ENCODE measurements at regions not wholly inside any gene's neighbourhood (a gene's known extent, or its start where the extent isn't known, plus 50 kb on each side); places are given as distances from the start of the nearest gene placed in this dataset.

DNA sequence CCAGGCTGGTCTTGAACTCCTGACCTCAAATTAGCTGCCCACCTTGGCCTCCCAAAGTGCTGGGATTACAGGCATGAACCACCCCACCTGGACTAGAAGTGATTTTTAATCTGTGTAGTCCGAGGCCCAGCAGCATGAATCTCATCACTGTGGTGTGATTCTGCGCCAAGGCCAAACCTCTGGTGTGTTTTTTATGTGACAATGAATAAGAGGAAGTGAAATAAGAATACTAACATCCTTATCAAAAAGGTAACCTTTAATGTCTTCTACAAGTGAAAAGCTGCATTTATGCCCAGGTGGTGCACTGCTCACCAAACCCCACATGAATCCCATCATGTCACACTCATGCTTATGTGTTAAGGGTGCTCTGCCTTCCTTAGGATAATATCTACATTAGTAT lies 77.1 kb upstream of the OR9Q1 start:
- no peak overlapping the region for H3K27ac ChIP-seq (ENCODE audit: insufficient read length, low read depth, low read length)

More for the DNA sequence above, 77.1 kb upstream of the OR9Q1 start:
- Histone ChIP-seq H3K79me1 (ENCODE audit: insufficient read depth, low read depth, low read length, poor library complexity, severe bottlenecking) (no peaks in the 10 kb centered on the region), H3K9me3 (ENCODE audit: control insufficient read depth, low read depth, low read length) (no peaks in the 10 kb centered on the region), H3K23ac (ENCODE audit: insufficient read length, low read depth, low read length) (no peak overlapping the region), H3K56ac (ENCODE audit: insufficient read length, low read depth, low read length) (no peak overlapping the region), H2BK120ac (ENCODE audit: low read depth, low read length, poor library complexity, severe bottlenecking) (no peak overlapping the region), H2BK5ac (ENCODE audit: insufficient read length, low read length) (no peak overlapping the region), H2BK12ac (ENCODE audit: insufficient read length, low read depth, low read length) (no peak overlapping the region), H3K4me2 (ENCODE audit: insufficient read depth, insufficient read length, low read length) (no peak overlapping the region), H3K4me1 (ENCODE audit: insufficient read depth, low read length) (no peaks in the 10 kb centered on the region), H2AFZ (ENCODE audit: low read length) (no peak overlapping the region), H4K91ac (ENCODE audit: insufficient read length, low read depth, low read length) (no peak overlapping the region), H3K9ac (ENCODE audit: extremely low read depth, insufficient read length, low read length) (no peak overlapping the region), H2AK5ac (ENCODE audit: insufficient read length, low read length) (no peak overlapping the region), H4K8ac (replicated peaks; ENCODE audit: insufficient read length, low read depth, low read length) (no peak overlapping the region), H2BK20ac (ENCODE audit: low read depth, low read length, poor library complexity, severe bottlenecking) (no peak overlapping the region), H3K14ac (ENCODE audit: insufficient read depth, low read length) (no peak overlapping the region), H3K4ac (ENCODE audit: low read depth, low read length) (no peak overlapping the region), H3K79me2 (ENCODE audit: insufficient read depth, low read length) (no peaks in the 10 kb centered on the region), H3T11ph (ENCODE audit: low read length) (no peak overlapping the region), H4K20me1 (ENCODE audit: control insufficient read depth, insufficient read depth, insufficient read length) (no peaks in the 10 kb centered on the region), H2BK15ac (ENCODE audit: low read depth, low read length) (no peak overlapping the region), H3K18ac (ENCODE audit: insufficient read length, low read depth, low read length) (no peak overlapping the region), H4K5ac (ENCODE audit: insufficient read length, low read depth, low read length) (no peak overlapping the region), H3K27me3 (ENCODE audit: insufficient read depth, low read length) (no peaks in the 10 kb centered on the region), H3K23me2 (ENCODE audit: insufficient read length, low read depth, low read length, poor library complexity, severe bottlenecking) (no peaks in the 10 kb centered on the region)
- Mint-ChIP-seq H3K9me3 (peaks cover 6 to 10% of the 10 kb centered on the region in 2 experiments; a peak in 3 of 5 replicates), H3K27me3 (ENCODE audit: low read depth) (no peaks in the 10 kb centered on the region), H3K4me1 (no peaks in the 10 kb centered on the region), H3K27ac (no peak overlapping the region), H3K4me3 (no peak overlapping the region), H3K36me3 (ENCODE audit: insufficient read depth in 1 of 3, low read depth in 3 of 3) (peaks cover 0 to 4% (median 2%) of the 10 kb centered on the region in 3 experiments; a peak in 3 of 7 replicates)
- no CpG with 5 or more reads among the region's 2 CpGs for WGBS (ENCODE audit: extremely low coverage, insufficient read length, low lambda C conversion rate)
- TF ChIP-seq, protein P1, sequence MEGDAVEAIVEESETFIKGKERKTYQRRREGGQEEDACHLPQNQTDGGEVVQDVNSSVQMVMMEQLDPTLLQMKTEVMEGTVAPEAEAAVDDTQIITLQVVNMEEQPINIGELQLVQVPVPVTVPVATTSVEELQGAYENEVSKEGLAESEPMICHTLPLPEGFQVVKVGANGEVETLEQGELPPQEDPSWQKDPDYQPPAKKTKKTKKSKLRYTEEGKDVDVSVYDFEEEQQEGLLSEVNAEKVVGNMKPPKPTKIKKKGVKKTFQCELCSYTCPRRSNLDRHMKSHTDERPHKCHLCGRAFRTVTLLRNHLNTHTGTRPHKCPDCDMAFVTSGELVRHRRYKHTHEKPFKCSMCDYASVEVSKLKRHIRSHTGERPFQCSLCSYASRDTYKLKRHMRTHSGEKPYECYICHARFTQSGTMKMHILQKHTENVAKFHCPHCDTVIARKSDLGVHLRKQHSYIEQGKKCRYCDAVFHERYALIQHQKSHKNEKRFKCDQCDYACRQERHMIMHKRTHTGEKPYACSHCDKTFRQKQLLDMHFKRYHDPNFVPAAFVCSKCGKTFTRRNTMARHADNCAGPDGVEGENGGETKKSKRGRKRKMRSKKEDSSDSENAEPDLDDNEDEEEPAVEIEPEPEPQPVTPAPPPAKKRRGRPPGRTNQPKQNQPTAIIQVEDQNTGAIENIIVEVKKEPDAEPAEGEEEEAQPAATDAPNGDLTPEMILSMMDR (conservative IDR thresholded peaks at IDR 0.05) = no peak
- DNase-seq = no peak

Measured in H9 (cell line).